ENCODE measurements at regions not wholly inside any gene's neighbourhood (a gene's known extent, or its start where the extent isn't known, plus 50 kb on each side); places are given as distances from the start of the nearest gene placed in this dataset.
"Not testable (repeated sequence)": the region's sequence is repeated elsewhere in the genome, so short reads cannot be mapped to it uniquely, and the experiment has no call there.

DNA sequence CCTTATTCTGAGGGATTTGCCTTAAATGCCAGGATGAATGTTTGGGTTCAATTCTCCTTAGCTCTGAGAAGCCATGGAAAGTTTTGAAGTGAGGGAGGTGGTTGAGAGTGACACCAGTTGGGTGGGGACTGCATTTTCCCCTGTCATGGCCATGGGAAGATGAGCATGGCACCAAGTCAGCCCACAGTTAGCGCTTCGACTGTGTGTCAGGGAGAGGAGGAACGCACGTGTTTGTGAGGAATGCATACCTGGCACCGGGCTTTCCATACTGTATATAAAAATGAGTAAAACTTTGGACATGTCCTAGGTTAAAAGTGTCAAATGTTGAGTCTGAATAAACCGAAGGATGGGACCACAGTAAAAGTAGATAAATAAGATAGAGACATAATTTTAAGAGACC is 187.5 kb upstream of the KL start:
- no peak for DNase-seq

DNA sequence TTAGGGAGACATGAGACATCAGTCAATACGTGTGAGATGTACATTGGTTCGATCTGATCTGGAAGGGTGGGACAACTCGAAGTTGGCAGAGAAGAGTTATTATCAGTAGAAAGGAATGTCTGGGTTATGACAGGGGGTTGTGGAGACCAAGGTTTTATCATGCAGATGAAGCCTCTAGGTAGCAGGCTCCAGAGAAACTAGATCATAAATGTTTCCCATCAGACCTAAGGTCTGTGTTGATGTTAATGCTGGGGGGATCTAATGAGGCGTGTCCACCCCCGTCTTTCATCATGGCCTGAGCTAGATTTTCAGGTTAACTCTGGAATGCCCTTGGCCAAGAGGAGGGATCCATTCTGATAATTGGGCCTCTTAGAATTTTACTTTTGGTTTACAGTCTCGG is 187.0 kb upstream of the KL start:
- DNase-seq: no peak

DNA sequence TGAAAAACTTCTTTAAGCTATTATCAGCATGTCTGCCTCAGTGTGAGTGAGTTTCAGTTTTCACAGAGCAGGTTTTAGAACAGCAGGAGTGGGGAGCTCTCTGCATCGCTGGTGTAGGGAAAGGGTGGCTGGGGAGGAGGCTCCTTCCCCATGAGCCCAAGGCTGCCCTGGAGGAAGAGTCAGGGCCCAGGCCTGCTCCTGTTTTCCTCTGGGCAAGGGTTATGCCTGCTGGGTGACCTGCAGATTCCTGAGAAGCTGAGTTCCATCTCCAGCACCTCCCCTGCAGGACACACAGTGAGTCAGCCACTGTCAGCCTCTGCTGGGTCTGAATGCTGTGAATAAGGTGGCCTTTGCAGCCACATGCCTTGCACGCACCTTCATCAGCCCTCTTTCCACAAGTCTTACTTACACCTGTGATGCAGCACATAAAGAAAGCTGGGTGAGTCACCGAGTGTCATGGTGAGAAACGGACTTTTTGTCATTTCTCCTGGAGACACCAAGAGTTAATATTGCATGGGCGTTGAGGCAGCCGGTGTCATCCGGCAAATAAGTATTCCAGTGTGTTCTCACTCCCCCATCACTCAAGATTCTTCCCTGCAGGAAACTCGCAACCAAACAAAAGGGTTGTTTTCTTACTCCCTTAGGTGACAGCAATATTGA is 186.4 kb upstream of the KL start:
- DNase-seq: no peak

DNA sequence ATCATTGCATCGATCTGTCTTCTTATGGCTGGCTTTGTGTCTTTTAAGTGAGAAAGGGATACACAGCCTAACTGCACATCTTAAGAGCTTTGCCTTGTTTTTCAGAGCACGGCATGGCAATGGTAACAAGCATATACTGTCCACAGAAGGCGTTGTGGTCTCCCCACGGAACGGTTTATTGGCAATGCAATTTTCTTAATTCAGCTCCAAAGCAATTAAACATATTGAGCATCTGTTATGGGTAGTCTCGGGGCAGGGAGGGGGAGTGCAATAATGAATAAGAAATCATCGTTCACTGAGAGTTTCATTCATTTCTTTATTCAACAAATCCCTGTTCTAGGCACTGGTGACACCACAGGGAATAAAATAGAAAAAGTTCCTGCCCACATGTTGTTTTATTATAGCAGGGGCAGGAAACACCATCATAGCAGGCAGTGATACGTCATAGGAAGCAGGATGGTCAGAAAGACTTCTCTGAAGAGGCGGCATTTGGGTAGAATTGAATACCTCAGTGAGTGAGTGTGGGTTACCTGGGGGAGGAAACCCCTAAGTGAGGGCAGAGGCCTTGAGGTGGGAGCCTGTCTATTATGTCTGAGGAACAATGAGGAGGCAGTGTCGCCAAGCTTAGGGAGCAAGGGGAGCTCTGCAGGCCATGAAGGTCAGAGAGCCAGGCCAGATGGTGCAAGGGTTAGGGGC is 185.7 kb upstream of the KL start:
- no peak for DNase-seq

DNA sequence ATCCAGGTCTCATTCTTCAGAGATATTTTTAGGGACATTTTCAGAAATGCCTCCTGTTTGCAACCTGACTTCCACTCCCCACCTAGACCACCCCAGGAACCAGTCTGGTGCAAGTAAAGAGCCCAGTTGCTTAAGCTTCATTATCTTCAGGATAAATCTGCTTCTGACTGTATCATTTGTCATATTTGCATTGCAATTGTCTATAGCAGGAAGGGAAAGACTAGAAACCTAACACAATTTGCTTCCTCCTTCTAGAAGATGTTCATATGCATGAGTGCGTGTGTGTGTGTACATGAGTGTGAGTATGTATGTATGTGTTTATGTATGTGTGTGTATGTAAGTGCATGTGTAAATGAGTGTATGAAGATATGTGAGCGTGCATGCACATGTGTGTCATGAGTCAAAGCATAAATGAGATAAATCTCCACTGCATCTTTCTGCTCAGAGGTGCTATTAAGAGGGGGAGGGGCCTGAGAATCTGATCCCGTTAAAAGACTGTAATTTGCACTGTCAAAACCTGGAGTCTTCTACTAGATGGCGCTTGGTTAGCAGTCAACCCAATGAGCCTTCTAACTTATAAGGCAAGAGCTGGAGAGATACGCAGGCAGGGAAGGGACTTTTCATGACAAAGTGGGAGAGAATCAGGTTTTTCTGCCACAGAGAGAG is 178.8 kb upstream of the KL start:
- DNase-seq: peak; percentile 65

DNA sequence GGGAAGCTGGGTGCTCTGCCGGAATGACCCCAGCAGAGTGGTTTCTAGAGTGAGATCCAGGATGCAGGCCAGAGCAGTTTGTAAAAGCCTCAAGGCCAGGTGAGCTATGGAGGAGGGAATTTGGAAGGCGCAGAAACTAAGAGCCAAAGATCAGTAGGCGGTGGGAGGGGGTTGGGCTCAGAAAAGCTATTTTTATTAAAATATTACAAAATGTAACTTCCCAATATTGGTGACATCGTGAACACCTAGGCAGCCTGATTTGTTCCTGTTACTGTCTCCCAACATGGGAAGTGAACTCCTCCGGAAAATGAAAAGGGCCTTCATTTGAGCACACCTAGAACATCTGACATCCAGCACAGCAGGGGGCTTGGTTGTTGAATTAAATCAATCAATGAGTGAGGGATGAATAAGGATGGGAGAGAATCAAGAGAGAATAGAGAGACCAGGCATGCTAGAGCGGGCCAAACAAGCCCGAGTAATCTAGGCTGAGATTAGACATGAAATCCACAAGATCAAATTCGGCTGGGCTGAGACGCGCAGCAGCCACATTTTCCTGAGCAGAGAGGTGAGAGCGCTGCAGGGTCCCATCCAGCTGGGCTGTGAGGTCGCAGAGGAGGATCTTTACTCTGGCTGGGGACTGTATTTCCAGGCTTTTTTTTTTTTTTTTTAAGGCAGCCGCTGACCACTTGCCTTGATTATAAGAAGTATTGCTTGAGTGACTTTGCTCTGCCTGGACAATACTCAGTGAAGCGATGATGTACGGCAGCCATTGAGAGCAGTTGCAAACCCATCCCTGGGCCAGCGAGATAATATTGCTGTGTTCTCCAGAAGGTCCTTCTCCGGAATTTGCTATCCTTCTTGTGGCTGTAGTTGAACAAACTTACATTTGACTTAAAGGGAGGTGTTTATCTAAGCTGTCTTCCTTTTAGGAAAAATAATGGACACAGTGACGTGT is 178.0 kb upstream of the KL start:
- DNase-seq: no peak

DNA sequence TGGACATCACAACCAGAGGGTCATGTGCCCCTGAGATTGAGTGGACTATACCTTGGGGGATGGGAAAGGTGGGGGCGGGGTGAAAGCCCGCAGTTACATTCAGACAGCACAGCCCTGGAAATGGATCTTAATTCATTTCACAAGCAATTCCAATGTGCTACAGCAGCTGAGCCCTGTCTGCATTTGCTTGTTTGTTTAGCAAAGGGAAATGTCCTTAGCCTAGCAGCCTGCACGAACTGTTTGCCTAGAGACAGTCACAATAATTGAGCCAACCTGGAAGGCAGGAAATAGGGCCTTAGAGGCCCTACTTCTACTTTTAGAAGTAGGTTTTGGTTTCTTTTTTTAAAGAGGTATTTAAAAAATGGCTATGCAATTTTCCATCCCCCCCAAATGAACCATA is 177.3 kb upstream of the KL start:
- peak; percentile 97 for DNase-seq

DNA sequence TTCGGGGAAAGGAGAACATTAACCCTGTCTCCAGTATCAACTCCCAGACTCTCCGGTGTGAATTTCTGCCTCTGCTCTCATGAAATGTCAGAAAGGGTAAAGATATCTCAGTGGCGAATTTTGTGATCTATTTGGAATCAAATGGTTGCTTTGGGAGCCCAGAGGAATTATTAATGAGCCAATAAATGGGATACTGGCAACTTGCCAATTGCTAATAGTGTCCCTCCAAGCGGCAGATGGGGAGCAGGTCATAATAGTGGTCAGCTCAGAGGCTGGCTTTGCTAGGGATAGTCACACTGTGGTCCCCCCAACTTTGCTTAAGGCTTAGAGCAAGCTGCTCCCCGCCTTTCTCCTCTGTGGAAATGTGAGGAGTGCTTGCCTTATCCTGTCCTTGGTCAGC is 176.1 kb upstream of the KL start:
- no peak for DNase-seq

DNA sequence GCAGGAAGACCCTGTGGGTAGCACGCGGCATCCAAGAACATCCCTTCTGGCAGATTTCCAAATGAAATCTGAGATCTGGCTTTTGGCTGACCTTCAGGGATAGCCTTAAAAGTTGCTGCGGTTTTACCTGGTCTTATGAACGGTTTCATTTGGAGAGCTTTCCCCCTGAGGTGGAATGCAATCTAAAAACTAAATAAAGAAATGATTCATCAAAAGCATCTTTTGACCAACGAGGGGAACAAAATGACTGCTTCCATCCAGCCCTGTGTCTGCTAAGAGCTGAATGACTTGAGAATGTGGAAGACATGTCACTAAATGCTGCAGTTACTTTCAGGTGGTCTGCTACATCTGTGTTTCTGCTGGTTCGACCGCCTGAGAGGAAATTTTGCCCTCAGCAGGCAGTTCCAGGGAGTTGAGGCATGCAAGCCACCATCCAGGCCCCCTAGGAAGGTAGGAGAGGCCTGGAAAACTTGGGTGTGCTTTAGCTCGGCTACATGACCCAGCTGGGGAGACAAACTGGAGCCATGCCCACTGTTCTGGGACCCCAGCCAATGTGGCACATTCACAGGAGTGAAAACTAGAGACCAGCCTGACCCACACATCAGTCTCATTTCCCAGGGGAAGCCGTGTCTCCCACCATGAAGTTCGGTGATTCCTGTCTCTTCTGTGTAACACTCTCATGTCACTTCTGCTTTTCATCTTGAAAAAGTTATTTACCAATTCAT is 175.1 kb upstream of the KL start:
- no peak for DNase-seq

DNA sequence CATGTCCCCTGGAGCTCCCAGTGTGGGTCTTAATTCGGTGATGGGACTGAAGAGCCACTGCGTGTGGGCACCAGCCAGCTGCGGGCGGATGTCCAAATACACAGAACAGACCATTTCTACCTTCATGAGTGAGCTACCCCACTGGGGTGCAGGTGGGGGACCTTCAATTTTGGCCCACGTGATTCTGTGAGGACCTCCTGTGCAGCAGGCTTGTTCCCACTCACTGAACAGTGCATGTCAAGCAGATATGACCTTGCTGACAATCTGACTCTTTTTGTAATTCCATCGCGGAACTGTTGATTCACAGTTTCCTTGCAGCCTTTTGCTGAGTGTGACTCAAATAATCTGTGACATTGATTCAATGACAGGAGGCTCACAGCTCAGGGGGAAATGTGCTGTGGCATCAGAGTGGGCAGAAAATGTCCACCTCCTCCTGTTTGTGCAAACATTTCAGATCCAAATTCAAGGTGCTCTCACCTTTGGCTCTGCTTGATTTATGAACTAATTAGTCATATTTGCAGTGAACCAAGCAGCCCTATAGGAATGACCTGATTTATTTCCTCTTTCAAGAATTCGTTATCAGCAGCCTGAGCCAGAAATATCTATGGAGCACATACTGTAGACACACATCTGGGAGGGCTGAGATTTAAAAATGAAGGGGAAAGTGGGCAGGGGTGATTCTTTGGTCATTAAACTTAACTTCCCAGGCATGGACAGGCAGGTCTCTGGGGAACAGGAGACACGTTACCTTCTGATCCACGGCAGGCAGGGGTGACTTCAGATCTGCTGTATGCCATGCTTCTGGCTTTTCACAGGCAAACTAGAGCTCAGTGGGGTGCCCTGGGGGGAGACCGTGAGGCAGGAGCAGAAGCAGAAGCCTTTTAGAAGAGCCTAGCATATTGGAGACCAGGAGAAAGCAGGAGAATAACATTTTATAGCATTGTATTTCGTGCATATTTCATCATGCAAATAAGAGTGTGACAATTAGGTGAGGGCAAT is 170.0 kb upstream of the KL start:
- DNase-seq: no peak

DNA sequence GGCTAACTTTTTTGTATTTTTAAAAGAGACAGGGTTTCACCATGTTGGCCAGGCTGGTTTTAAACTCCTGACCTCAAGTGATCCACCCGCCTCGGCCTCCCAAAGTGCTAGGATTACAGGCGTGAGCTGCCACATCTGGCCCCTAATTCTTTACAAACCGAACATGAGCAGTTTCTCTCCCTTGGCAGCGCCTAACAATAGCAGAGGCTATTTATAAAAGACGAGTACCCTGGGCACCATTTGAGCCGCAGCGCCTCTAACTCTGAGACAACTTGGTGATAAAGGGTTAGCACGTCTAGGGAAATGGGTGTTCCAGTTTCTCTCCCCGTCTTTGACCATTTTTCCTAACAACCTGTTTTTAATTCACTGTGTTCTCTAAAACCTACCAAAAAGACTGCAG is 168.2 kb upstream of the KL start:
- not testable (repeated sequence) for DNase-seq

DNA sequence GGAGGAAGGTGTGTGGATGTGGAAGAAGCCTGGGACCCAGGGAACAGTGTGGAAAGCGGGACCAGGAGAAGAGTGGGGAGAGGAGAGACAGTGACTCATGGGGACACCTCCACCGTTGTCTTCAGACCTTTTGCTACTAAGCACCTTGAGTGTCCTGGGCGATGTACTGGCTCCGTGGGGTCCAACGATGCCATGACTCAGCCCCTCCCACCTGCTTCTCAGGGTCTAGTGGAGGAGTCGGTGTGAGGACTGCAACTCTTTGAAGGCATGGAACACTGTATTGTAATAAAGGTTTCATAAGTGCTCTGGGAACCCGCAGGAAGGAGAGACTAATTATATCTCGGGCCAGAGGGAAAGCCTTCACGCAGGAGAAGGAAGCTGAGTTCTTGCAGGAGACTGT is 166.9 kb upstream of the KL start:
- no peak for DNase-seq

DNA sequence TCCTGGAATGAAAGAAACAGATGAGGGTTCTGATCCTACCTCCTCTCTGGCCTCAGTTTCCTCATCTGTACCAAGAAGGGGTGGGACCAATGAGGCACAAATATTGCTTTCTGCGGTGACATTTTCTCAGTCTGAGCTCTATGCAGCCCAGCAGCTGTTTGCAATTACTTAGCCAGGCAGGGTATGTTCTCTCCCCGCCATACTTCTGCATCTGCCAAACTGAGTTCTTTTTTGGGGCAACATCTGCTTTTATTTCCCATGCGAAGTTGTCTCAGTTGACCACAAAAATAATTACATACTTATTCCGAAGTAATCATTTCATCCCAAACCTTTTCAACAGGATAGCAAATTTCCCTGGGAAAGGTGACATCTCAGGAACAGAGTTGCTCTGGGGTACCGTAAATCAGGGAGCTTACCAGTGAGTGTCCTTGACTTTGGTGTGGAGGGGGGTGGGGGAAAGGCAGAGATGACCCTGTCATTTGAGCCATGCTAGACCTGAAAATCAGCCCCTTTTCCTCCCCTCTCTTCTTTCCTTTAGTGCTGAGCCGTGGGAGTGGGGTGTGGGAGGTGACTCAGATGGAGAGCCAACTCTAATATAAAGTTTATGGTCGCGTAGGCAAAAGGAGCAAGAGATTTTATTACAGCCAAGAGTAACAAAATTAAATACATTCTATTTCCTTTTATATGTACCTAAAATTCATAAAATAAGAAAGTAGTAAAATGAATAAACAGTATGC is 165.7 kb upstream of the KL start:
- DNase-seq: no peak

DNA sequence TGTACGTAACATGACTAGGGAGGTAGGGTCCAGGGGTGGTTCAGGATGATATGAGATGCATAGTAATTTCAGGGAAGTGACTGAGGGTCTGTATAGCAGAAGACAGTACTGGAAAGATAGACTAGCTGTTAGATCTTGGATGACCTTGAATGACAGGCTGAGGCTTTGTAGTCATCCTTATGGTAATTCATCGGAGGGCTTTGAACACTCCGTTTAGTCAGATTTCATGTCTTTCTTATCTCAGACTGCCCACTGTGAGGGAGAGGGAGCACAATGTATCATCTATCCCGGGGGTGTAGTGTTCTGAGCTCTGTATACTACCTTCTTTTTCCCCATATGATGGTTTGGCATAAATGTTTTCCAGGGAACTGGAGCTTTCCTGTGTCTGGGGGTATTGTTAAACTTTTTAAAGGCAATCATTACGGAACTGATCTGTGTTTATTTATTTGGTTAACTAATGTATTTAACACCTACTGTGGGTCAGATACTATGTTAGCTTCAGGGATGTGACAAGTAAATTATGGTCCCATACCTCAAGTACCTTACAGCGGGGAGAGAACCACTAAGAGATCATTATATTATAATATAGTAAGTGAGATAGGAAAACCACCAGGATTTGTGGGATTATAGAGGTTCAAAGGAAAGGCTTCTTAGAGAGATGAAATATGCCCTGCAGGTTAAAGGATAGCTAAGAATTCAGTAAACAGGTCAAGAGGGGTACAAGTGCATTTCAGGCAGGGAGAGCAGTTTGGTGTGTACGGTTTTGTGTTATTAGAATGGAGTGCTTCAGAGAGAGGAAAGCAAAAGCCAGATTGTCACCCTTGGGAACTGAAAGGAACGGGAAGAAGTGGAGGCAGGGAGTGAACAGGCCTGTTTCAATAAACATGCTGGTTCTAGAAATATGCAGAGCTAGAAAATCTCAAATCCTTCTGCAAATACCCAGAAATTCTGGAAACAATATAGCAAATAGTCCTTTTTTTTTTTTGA is 164.8 kb upstream of the KL start:
- no peak for DNase-seq

DNA sequence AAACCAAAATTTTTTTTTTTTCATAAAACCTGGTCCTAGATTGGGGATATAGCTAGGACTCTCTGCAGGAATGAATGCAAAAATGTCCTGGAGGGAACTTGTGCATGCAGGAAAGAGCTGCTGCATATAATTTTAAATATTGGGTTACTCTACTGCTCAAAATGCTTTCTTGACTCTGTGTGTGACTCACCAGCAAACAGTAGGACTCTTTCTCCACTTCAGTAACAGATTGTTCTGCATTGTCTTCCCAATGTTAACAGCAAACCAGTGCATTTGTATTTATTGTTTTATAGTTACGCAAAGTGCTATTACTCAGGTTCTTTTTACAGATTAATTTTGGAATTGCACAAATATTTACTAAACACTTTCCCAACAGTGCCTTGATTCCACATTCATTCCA is 163.7 kb upstream of the KL start:
- no peak for DNase-seq

DNA sequence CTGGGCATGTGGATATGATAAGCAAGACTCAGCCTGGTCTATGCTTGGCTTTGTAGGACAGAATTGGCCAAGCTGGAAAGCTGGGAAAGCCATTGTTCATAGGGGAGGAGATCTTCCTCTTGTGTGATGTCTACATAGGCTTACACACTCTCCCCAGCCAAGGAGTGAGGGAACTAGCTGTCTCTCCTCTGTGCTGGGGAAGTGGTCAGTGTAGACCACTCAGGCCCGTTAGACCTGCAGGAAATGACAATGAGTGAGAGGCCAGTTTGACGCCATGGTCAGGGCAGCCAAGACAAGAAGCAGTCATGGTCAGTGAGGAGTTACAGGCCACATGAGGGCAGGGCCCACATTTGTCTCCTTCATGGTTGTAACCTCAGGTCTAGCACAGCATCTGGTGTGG is 159.1 kb upstream of the KL start:
- DNase-seq: no peak

DNA sequence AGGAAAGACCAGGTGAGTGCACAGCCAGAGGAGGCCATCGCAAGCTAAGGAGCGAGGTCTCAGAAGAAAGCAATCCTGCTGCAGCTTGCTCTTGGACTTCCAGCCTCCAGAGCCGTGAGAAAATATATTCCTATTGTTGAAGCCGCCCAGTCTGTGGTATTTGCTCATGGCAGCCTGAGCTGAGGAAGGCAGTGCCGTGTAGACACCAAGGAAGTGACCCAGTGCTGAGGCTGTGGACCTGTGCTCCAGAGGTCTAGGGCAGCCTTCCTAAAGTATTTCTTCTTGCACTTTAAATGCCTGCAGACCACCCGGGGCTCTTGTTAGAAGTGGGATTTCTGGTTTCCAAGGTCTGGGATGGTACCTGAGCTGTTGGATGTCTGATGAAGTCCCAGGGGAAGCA is 158.5 kb upstream of the KL start:
- DNase-seq: no peak

DNA sequence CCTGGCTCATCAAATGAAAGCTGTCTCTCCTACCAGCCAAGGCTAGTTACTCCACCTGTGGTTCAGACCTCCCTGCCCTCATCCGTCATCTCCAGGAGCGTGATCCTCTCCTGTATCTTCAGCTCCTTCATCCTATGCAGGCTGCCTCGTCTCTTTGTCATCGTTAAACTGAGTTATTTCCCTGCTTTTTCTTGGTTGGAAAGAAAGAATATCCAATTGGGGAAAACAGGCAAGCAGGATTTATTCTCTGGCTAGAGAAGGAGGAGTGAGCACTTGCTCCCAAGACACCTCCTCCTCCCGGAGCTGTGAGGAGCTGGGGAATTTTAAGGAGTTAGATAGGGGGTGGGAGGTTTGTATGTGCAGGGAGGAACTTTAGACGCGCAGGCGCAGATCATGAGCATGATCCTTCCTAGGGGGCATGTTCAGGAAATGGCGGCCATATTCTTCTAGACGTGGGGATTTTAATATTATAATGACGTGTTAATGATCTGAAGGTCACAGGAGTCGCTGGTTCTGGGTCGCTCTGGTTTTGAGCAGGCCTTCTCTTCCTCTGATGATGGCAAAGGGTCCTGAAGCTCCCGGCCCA is 156.4 kb upstream of the KL start:
- no peak for DNase-seq

DNA sequence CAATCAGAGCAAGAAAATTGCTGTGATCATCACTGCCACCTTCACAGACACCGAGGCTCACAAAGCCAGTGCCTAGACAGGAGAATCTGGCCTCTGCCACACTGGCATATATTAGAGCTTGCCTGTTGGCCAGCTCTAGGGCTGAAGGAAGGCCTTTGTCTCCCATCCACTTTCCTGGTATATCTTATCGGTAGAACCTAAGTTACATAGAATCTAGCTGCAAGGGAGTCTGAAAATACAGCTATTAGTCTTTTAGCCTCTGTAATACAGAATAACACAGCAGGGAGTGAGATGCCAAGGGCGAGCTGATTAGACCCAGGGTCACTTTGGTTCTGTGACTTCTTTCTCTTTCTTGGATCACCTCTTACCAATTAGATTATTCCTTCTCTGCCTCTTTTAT is 154.9 kb upstream of the KL start:
- no peak for DNase-seq

Data from DMS153 (cell line).